Trophoblast cell (in vitro differentiated cells and primary cell): ENCODE measurements at regions not wholly inside any gene's neighbourhood (a gene's known extent, or its start where the extent isn't known, plus 50 kb on each side); places are given as distances from the start of the nearest gene placed in this dataset.
A peak's percentile ranks its signal among the peaks of the same experiment; 100 is the strongest.
"Not testable (repeated sequence)": the region's sequence is repeated elsewhere in the genome, so short reads cannot be mapped to it uniquely, and the experiment has no call there.

Source experiments
- DNase-seq, 2 donors: peaks; one replicate each; pipeline ENCODE4 v3.0.0-alpha.2; 2016
- H2AFZ ChIP-seq: 2 replicates; pipeline ENCODE4 v1.6.1; 2013; ENCODE audit warnings: low read length, moderate library complexity, mild to moderate bottlenecking; ENCODE audit not compliant: insufficient read depth, poor library complexity
- H2AK5ac ChIP-seq: 2 replicates; pipeline ENCODE4 v1.6.1; 2013; ENCODE audit warnings: mild to moderate bottlenecking, low read length
- H2BK120ac ChIP-seq: 2 replicates; pipeline ENCODE4 v1.6.1; 2013; ENCODE audit warnings: low read length, mild to moderate bottlenecking, moderate library complexity; ENCODE audit not compliant: insufficient read depth, poor library complexity
- H2BK12ac ChIP-seq: 2 replicates; pipeline ENCODE4 v1.6.1; 2013; ENCODE audit warnings: mild to moderate bottlenecking, low read length, moderate library complexity
- H2BK5ac ChIP-seq: 2 replicates; pipeline ENCODE4 v1.6.1; 2013; ENCODE audit warnings: low read length, low read depth, moderate library complexity, mild to moderate bottlenecking; ENCODE audit not compliant: poor library complexity
- H3K14ac ChIP-seq: 2 replicates; pipeline ENCODE4 v1.6.1; 2013; ENCODE audit warnings: mild to moderate bottlenecking, low read length
- H3K18ac ChIP-seq: 2 replicates; pipeline ENCODE4 v1.6.1; 2013; ENCODE audit warnings: mild to moderate bottlenecking, low read length
- H3K23ac ChIP-seq: 2 replicates; pipeline ENCODE4 v1.6.1; 2013; ENCODE audit warnings: low read length
- H3K27ac ChIP-seq: 2 replicates; pipeline ENCODE4 v1.5.1; 2013; ENCODE audit warnings: low read depth, mild to moderate bottlenecking, inconsistent platforms, low read length, moderate library complexity
- H3K27me3 ChIP-seq: 2 replicates; pipeline ENCODE4 v1.6.1; 2013; ENCODE audit warnings: inconsistent platforms, mild to moderate bottlenecking, low read length, moderate library complexity; ENCODE audit not compliant: insufficient read depth
- H3K36me3 ChIP-seq, 2 experiments: 1 replicate in 1 of 2; 2 replicates in 1 of 2; pipeline ENCODE4 v1.6.1; 2013; ENCODE audit warnings: low read length in 2 of 2, mild to moderate bottlenecking in 2 of 2, moderate library complexity in 1 of 2; ENCODE audit not compliant: insufficient read depth in 2 of 2, control insufficient read depth in 1 of 2
- H3K4ac ChIP-seq: 2 replicates; pipeline ENCODE4 v1.6.1; 2013; ENCODE audit warnings: low read depth, mild to moderate bottlenecking, low read length, moderate library complexity
- H3K4me1 ChIP-seq, 2 experiments: 1 replicate in 1 of 2; 2 replicates in 1 of 2; pipeline ENCODE4 v1.6.1; 2013; ENCODE audit warnings: low read length in 2 of 2, mild to moderate bottlenecking in 2 of 2, moderate library complexity in 1 of 2; ENCODE audit not compliant: insufficient read depth in 2 of 2, control insufficient read depth in 1 of 2
- H3K4me2 ChIP-seq: 2 replicates; pipeline ENCODE4 v1.6.1; 2013; ENCODE audit warnings: inconsistent platforms, mild to moderate bottlenecking, low read length, moderate library complexity
- H3K4me3 ChIP-seq: 2 replicates; pipeline ENCODE4 v1.5.1; 2013; ENCODE audit warnings: mild to moderate bottlenecking, low read depth, low read length, inconsistent platforms
- H3K79me1 ChIP-seq: one replicate; pipeline ENCODE4 v1.6.1; 2013; ENCODE audit warnings: low read length
- H3K79me2 ChIP-seq: 2 replicates; pipeline ENCODE4 v1.6.1; 2013; ENCODE audit warnings: low read length, mild to moderate bottlenecking; ENCODE audit not compliant: control insufficient read depth, insufficient read depth, poor library complexity
- H3K9ac ChIP-seq: 2 replicates; pipeline ENCODE4 v1.6.1; 2013; ENCODE audit warnings: mild to moderate bottlenecking, low read length
- H3K9me3 ChIP-seq: 2 replicates; pipeline ENCODE4 v1.6.1; 2013; ENCODE audit warnings: low read depth, mild to moderate bottlenecking, control low read depth, inconsistent platforms, low read length; ENCODE audit not compliant: insufficient read depth
- H4K12ac ChIP-seq: 2 replicates; pipeline ENCODE4 v1.6.1; 2013; ENCODE audit warnings: low read depth, mild to moderate bottlenecking, low read length, moderate library complexity
- H4K8ac ChIP-seq: 2 replicates; pipeline ENCODE4 v1.6.1; 2013; ENCODE audit warnings: low read depth, mild to moderate bottlenecking, low read length, moderate library complexity
- H4K91ac ChIP-seq: one replicate; pipeline ENCODE4 v1.6.1; 2013; ENCODE audit warnings: low read depth, mild to moderate bottlenecking, low read length, moderate library complexity
- WGBS: extraction: QIAGEN DNeasy Blood & Tissue Kit; methylation state at CpG from one replicate; pipeline ENCODE4 v1.1.7; 2013; ENCODE audit warnings: missing lambda C conversion rate; ENCODE audit not compliant: insufficient read length, insufficient coverage; ENCODE audit errors: extremely low coverage; 5-methylcytosine and 5-hydroxymethylcytosine counted together

DNA sequence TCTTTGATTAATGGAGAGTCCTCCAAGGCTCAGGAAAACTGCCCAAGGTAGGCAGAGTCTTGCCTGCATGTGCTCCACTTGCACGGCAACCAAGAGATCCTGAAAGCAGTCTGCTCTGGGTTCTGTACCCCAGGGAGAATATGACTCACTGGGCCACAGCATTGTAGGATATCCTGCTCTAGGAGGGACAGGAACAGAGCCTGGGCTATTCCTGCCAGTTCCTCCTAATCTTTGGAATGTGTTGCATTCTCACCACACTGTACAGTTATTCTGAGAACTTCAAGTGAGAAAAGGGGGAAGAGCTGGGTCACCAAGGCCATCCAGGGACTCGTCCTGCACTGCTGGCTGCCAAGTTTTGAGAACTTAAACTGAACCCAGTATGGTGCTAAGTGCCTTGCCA is 278.5 kb downstream of the MATN1 start:
- Histone ChIP-seq H2BK120ac (no peak overlapping the region), H3K9ac (no peak overlapping the region), H3K4ac (no peak overlapping the region), H3K36me3 (no peaks in the 10 kb centered on the region), H3K79me1 (no peaks in the 10 kb centered on the region), H3K18ac (no peak overlapping the region), H3K23ac (no peak overlapping the region), H2AK5ac (no peak overlapping the region), H4K12ac (no peak overlapping the region), H3K14ac (no peak overlapping the region), H2BK5ac (no peak overlapping the region), H4K8ac (no peak overlapping the region), H3K4me2 (no peak overlapping the region), H3K27me3 (no peaks in the 10 kb centered on the region), H4K91ac (no peak overlapping the region), H2AFZ (no peak overlapping the region), H3K9me3 (no peaks in the 10 kb centered on the region), H2BK12ac (no peak overlapping the region), H3K27ac (no peak overlapping the region), H3K4me1 (no peaks in the 10 kb centered on the region), H3K4me3 (no peak overlapping the region), H3K79me2 (no peaks in the 10 kb centered on the region)
- no peak for DNase-seq
- WGBS = no CpG with 5 or more reads among the region's 2 CpGs

DNA sequence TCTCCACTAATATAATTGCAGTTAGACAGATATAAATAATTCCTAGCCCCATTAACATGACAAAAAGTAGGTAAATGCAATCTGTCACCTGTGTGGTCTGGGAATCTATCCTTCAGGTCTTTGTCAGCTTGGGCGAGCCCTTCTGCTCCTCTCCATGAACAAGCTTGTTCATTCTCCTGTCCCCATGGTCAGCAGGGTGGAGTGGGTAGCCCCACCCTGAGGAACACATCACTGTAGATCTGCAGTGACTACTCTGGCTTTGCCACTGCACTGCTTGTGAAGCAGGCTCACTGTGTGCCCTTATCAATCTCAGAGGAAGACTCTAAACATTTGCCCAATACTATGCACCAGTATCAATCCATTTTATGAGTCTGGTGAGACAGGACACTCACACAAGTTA is 279.0 kb downstream of the MATN1 start:
- no peaks in the 10 kb centered on the region for H3K9me3 ChIP-seq
- no peaks in the 10 kb centered on the region for H3K27me3 ChIP-seq
- no peaks in the 10 kb centered on the region for H3K4me1 ChIP-seq
- no peak overlapping the region for H2BK120ac ChIP-seq
- no peaks in the 10 kb centered on the region for H3K36me3 ChIP-seq
- H3K14ac ChIP-seq = no peak overlapping the region
- H3K27ac ChIP-seq = no peak overlapping the region
- H3K79me1 ChIP-seq = no peaks in the 10 kb centered on the region
- no peak overlapping the region for H3K23ac ChIP-seq
- H3K79me2 ChIP-seq = no peaks in the 10 kb centered on the region
- H3K4ac ChIP-seq = no peak overlapping the region
- no peak overlapping the region for H4K91ac ChIP-seq
- no CpG with 5 or more reads among the region's 1 CpG for WGBS
- H2AK5ac ChIP-seq = no peak overlapping the region
- no peak overlapping the region for H2AFZ ChIP-seq
- no peak overlapping the region for H2BK5ac ChIP-seq
- H4K12ac ChIP-seq = no peak overlapping the region
- no peak overlapping the region for H3K9ac ChIP-seq
- H3K18ac ChIP-seq = no peak overlapping the region
- H3K4me2 ChIP-seq = no peak overlapping the region
- no peak overlapping the region for H2BK12ac ChIP-seq
- no peak for DNase-seq
- H4K8ac ChIP-seq = no peak overlapping the region
- no peak overlapping the region for H3K4me3 ChIP-seq

DNA sequence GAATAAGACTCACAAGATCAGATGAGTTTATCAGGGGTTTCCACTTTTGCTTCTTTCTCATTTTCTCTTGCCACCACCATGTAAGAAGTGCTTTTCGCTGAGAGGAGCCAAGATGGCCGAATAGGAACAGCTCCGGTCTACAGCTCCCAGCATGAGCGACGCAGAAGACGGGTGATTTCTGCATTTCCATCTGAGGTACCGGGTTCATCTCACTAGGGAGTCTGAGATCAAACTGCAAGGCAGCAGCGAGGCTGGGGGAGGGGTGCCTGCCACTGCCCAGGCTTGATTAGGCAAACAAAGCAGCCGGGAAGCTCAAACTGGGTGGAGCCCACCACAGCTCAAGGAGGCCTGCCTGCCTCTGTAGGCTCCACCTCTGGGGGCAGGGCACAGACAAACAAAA is 285.1 kb downstream of the MATN1 start:
- H3K14ac ChIP-seq, H3K4me1 ChIP-seq, DNase-seq, H3K79me2 ChIP-seq, H3K4ac ChIP-seq, H3K79me1 ChIP-seq, H3K27ac ChIP-seq, H3K36me3 ChIP-seq, H3K9me3 ChIP-seq, H2BK12ac ChIP-seq, H2BK5ac ChIP-seq, H4K8ac ChIP-seq, H3K18ac ChIP-seq, H3K27me3 ChIP-seq, H2AK5ac ChIP-seq, H4K12ac ChIP-seq, H2BK120ac ChIP-seq, H3K9ac ChIP-seq, H3K23ac ChIP-seq, H2AFZ ChIP-seq, H3K4me2 ChIP-seq, H3K4me3 ChIP-seq, H4K91ac ChIP-seq: not testable (repeated sequence)
- WGBS = no CpG with 5 or more reads among the region's 9 CpGs

DNA sequence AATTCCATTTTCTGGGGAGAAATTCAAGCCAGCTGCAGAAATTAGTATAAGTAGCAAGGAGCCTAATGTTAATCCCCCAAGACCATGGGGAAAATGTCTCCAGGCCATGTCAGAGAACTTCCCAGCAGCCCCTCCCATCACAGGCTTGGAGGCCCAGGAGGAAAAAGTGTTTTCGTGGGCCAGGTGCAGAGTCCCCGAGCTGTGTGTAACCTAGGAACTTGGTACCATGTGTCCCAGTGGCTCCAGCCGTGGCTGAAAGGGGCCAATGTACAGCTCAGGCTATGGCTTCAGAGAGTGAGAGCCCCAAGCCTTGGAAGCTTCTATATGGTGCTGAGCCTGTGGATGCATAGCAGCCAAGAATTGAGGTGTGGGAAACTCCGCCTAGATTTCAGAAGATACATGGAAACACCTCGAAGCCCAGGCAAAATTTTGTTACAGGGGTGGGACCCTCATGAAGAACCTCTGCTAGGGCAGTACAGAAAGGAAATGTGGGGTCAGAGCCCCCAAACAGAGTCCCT is 286.3 kb downstream of the MATN1 start:
- no peak overlapping the region for H3K4me2 ChIP-seq
- no peaks in the 10 kb centered on the region for H3K27me3 ChIP-seq
- no peaks in the 10 kb centered on the region for H3K79me2 ChIP-seq
- H3K4me3 ChIP-seq = no peak overlapping the region
- WGBS = no CpG with 5 or more reads among the region's 5 CpGs
- H3K9me3 ChIP-seq = peaks cover 3% of the 10 kb centered on the region
- no peaks in the 10 kb centered on the region for H3K4me1 ChIP-seq
- no peak overlapping the region for H3K9ac ChIP-seq
- no peak overlapping the region for H3K23ac ChIP-seq
- no peaks in the 10 kb centered on the region for H3K79me1 ChIP-seq
- H2AFZ ChIP-seq = no peak overlapping the region
- H3K27ac ChIP-seq = no peak overlapping the region
- no peak overlapping the region for H3K14ac ChIP-seq
- H3K36me3 ChIP-seq = no peaks in the 10 kb centered on the region
- no peak overlapping the region for H4K91ac ChIP-seq
- no peak for DNase-seq
- no peak overlapping the region for H2BK120ac ChIP-seq
- no peak overlapping the region for H2BK12ac ChIP-seq
- no peak overlapping the region for H2AK5ac ChIP-seq
- H2BK5ac ChIP-seq = no peak overlapping the region
- no peak overlapping the region for H4K8ac ChIP-seq
- H3K18ac ChIP-seq = no peak overlapping the region
- peak overlapping the region; percentile 30 for H4K12ac ChIP-seq
- H3K4ac ChIP-seq = no peak overlapping the region
